Activated naive CD8-positive, alpha-beta T cell treated with anti-CD3 and anti-CD28 coated beads, Interleukin-2, amount 50 U/mL, for 24 hours (primary cell): ENCODE measurements at regions not wholly inside any gene's neighbourhood (a gene's known extent, or its start where the extent isn't known, plus 50 kb on each side); places are given as distances from the start of the nearest gene placed in this dataset.

ENCODE experiments used
- ATAC-seq: fragments of 150-1000 bp; cut with Tn5 transposase; one replicate; pipeline ENCODE4 v1.10.0; 2021
- DNase-seq: peaks from one replicate; pipeline ENCODE4 v3.0.0; 2021
- H3K27ac Mint-ChIP-seq: one replicate; pipeline ENCODE4 v1.8.0; 2021; ENCODE audit warnings: mild to moderate bottlenecking, mixed read lengths
- H3K27me3 Mint-ChIP-seq: one replicate; pipeline ENCODE4 v1.8.0; 2021; ENCODE audit warnings: mixed read lengths
- H3K36me3 Mint-ChIP-seq: one replicate; pipeline ENCODE4 v1.8.0; 2021; ENCODE audit warnings: low read depth, mixed read lengths
- H3K4me1 Mint-ChIP-seq: one replicate; pipeline ENCODE4 v1.8.0; 2021; ENCODE audit warnings: mixed read lengths
- H3K4me3 Mint-ChIP-seq: one replicate; pipeline ENCODE4 v1.8.0; 2021; ENCODE audit warnings: mild to moderate bottlenecking, moderate library complexity, mixed read lengths
- H3K9me3 Mint-ChIP-seq: one replicate; pipeline ENCODE4 v1.8.0; 2021; ENCODE audit warnings: mixed read lengths

GRCh38 chr12:24116548-24116947 is 167.1 kb upstream of the SOX5 start:
- peaks cover 12% of the 10 kb centered on the region for H3K9me3 Mint-ChIP-seq
- no peak overlapping the region for H3K4me3 Mint-ChIP-seq
- H3K27ac Mint-ChIP-seq = no peak overlapping the region
- ATAC-seq (no peak), DNase-seq (no peak)
- H3K27me3 Mint-ChIP-seq = no peaks in the 10 kb centered on the region
- H3K36me3 Mint-ChIP-seq = no peaks in the 10 kb centered on the region
- no peaks in the 10 kb centered on the region for H3K4me1 Mint-ChIP-seq

GRCh38 chr12:24113701-24114100 is 164.2 kb upstream of the SOX5 start:
- no peaks in the 10 kb centered on the region for H3K9me3 Mint-ChIP-seq

GRCh38 chr12:24111616-24112015 is 162.1 kb upstream of the SOX5 start:
- H3K4me1 Mint-ChIP-seq = no peaks in the 10 kb centered on the region
- H3K4me3 Mint-ChIP-seq = no peak overlapping the region
- H3K27me3 Mint-ChIP-seq = no peaks in the 10 kb centered on the region
- H3K27ac Mint-ChIP-seq = no peak overlapping the region
- no peak for DNase-seq
- no peaks in the 10 kb centered on the region for H3K9me3 Mint-ChIP-seq
- ATAC-seq = no peak
- no peaks in the 10 kb centered on the region for H3K36me3 Mint-ChIP-seq

More at GRCh38 chr12:24113701-24114100, 164.2 kb upstream of the SOX5 start:
- Mint-ChIP-seq H3K27me3 (no peaks in the 10 kb centered on the region), H3K4me3 (no peak overlapping the region), H3K27ac (no peak overlapping the region), H3K36me3 (no peaks in the 10 kb centered on the region), H3K4me1 (no peaks in the 10 kb centered on the region)
- ATAC-seq = no peak
- no peak for DNase-seq

GRCh38 chr12:24111086-24111485 is 161.6 kb upstream of the SOX5 start:
- Mint-ChIP-seq H3K27me3 (no peaks in the 10 kb centered on the region), H3K4me3 (no peak overlapping the region), H3K4me1 (no peaks in the 10 kb centered on the region), H3K9me3 (no peaks in the 10 kb centered on the region), H3K36me3 (no peaks in the 10 kb centered on the region), H3K27ac (no peak overlapping the region)
- ATAC-seq (no peak), DNase-seq (no peak)

GRCh38 chr12:24109381-24110039 is 160.0 kb upstream of the SOX5 start:
- no peak overlapping the region for H3K27ac Mint-ChIP-seq
- DNase-seq (no peak), ATAC-seq (no peak)
- H3K4me3 Mint-ChIP-seq = no peak overlapping the region
- H3K9me3 Mint-ChIP-seq = no peaks in the 10 kb centered on the region
- H3K27me3 Mint-ChIP-seq = no peaks in the 10 kb centered on the region
- no peaks in the 10 kb centered on the region for H3K36me3 Mint-ChIP-seq
- no peaks in the 10 kb centered on the region for H3K4me1 Mint-ChIP-seq

- DNase-seq = no peak
- Mint-ChIP-seq H3K36me3 (no peaks in the 10 kb centered on the region), H3K27ac (no peak overlapping the region), H3K4me3 (no peak overlapping the region), H3K4me1 (no peaks in the 10 kb centered on the region), H3K9me3 (no peaks in the 10 kb centered on the region), H3K27me3 (no peaks in the 10 kb centered on the region)
- no peak for ATAC-seq
These were observed 153.2 kb upstream of the SOX5 start for GRCh38 chr12:24102676-24103075.

- no peak for ATAC-seq
- DNase-seq = no peak
- no peaks in the 10 kb centered on the region for H3K36me3 Mint-ChIP-seq
- no peaks in the 10 kb centered on the region for H3K4me1 Mint-ChIP-seq
- no peak overlapping the region for H3K4me3 Mint-ChIP-seq
- H3K9me3 Mint-ChIP-seq = no peaks in the 10 kb centered on the region
- no peaks in the 10 kb centered on the region for H3K27me3 Mint-ChIP-seq
- H3K27ac Mint-ChIP-seq = no peak overlapping the region
These were observed 150.1 kb upstream of the SOX5 start for GRCh38 chr12:24099576-24099975.

GRCh38 chr12:24095245-24095644 is 145.8 kb upstream of the SOX5 start:
- no peaks in the 10 kb centered on the region for H3K4me1 Mint-ChIP-seq
- ATAC-seq = no peak
- no peak overlapping the region for H3K4me3 Mint-ChIP-seq

GRCh38 chr12:24089510-24089890 is 140.0 kb upstream of the SOX5 start:
- Mint-ChIP-seq H3K4me1 (no peaks in the 10 kb centered on the region), H3K27ac (no peak overlapping the region), H3K4me3 (no peak overlapping the region), H3K27me3 (no peaks in the 10 kb centered on the region), H3K9me3 (no peaks in the 10 kb centered on the region), H3K36me3 (no peaks in the 10 kb centered on the region)
- no peak for DNase-seq
- ATAC-seq = no peak

More at GRCh38 chr12:24095245-24095644, 145.8 kb upstream of the SOX5 start:
- Mint-ChIP-seq H3K27ac (no peak overlapping the region), H3K27me3 (no peaks in the 10 kb centered on the region), H3K36me3 (no peaks in the 10 kb centered on the region), H3K9me3 (no peaks in the 10 kb centered on the region)
- no peak for DNase-seq

GRCh38 chr12:24088751-24089509 is 139.5 kb upstream of the SOX5 start:
- ATAC-seq = no peak
- DNase-seq = no peak
- no peak overlapping the region for H3K4me3 Mint-ChIP-seq
- H3K36me3 Mint-ChIP-seq = no peaks in the 10 kb centered on the region
- no peaks in the 10 kb centered on the region for H3K9me3 Mint-ChIP-seq
- no peaks in the 10 kb centered on the region for H3K4me1 Mint-ChIP-seq
- no peak overlapping the region for H3K27ac Mint-ChIP-seq
- no peaks in the 10 kb centered on the region for H3K27me3 Mint-ChIP-seq

GRCh38 chr12:24087294-24087693 is 137.8 kb upstream of the SOX5 start:
- DNase-seq (no peak), ATAC-seq (no peak)
- no peaks in the 10 kb centered on the region for H3K4me1 Mint-ChIP-seq
- H3K27me3 Mint-ChIP-seq = no peaks in the 10 kb centered on the region
- no peak overlapping the region for H3K27ac Mint-ChIP-seq
- H3K9me3 Mint-ChIP-seq = no peaks in the 10 kb centered on the region
- no peaks in the 10 kb centered on the region for H3K36me3 Mint-ChIP-seq
- H3K4me3 Mint-ChIP-seq = no peak overlapping the region

- Mint-ChIP-seq H3K4me3 (no peak overlapping the region), H3K4me1 (no peaks in the 10 kb centered on the region), H3K36me3 (no peaks in the 10 kb centered on the region), H3K27ac (no peak overlapping the region), H3K27me3 (no peaks in the 10 kb centered on the region), H3K9me3 (no peaks in the 10 kb centered on the region)
- ATAC-seq (no peak), DNase-seq (no peak)
These were observed 135.3 kb upstream of the SOX5 start for GRCh38 chr12:24084800-24085199.

GRCh38 chr12:24083838-24084237 is 134.4 kb upstream of the SOX5 start:
- H3K4me1 Mint-ChIP-seq = no peaks in the 10 kb centered on the region
- ATAC-seq = no peak
- H3K27me3 Mint-ChIP-seq = no peaks in the 10 kb centered on the region
- no peak overlapping the region for H3K4me3 Mint-ChIP-seq
- no peaks in the 10 kb centered on the region for H3K9me3 Mint-ChIP-seq
- H3K36me3 Mint-ChIP-seq = no peaks in the 10 kb centered on the region
- no peak overlapping the region for H3K27ac Mint-ChIP-seq
- DNase-seq = no peak

- Mint-ChIP-seq H3K27ac (no peak overlapping the region), H3K4me1 (no peaks in the 10 kb centered on the region), H3K27me3 (no peaks in the 10 kb centered on the region), H3K4me3 (no peak overlapping the region), H3K36me3 (no peaks in the 10 kb centered on the region), H3K9me3 (no peaks in the 10 kb centered on the region)
- no peak for ATAC-seq
- no peak for DNase-seq
These were observed 132.1 kb upstream of the SOX5 start for GRCh38 chr12:24081606-24082005.

GRCh38 chr12:24081092-24081529 is 131.6 kb upstream of the SOX5 start:
- Mint-ChIP-seq H3K27me3 (no peaks in the 10 kb centered on the region), H3K4me1 (no peaks in the 10 kb centered on the region), H3K27ac (no peak overlapping the region), H3K9me3 (no peaks in the 10 kb centered on the region), H3K36me3 (no peaks in the 10 kb centered on the region), H3K4me3 (no peak overlapping the region)
- DNase-seq (no peak), ATAC-seq (no peak)
